ENCODE measurements at regions not wholly inside any gene's neighbourhood (a gene's known extent, or its start where the extent isn't known, plus 50 kb on each side); places are given as distances from the start of the nearest gene placed in this dataset.
A peak's percentile ranks its signal among the peaks of the same experiment; 100 is the strongest.

GRCh38 chr1:25040122-25040685 lies 110.1 kb upstream of the RUNX3 start:
- Mint-ChIP-seq H3K4me3 (no peak overlapping the region), H3K4me1 (peaks cover 9% of the 10 kb centered on the region), H3K36me3 (ENCODE audit: low read depth) (no peaks in the 10 kb centered on the region), H3K27ac (no peak overlapping the region), H3K9me3 (no peaks in the 10 kb centered on the region), H3K27me3 (no peaks in the 10 kb centered on the region)
- ChIA-PET CTCF (interaction anchor here (1.5 to 9.8 kb wide), 4 partner anchors 61 to 192 kb away, joined by 3 to 195 read pairs (median 14); partner anchors contain the start of gene RUNX3), POLR2A (no interaction called here)
- no peak for ATAC-seq (ENCODE audit: low read depth)
- intact Hi-C loops (cut with micrococcal nuclease) = no loop called here
- DNase-seq = no peak
- TF ChIP-seq CTCF (IDR thresholded peaks at IDR 0.05) = no peak

GRCh38 chr1:25039229-25039628 lies 109.2 kb upstream of the RUNX3 start:
- CTCF ChIA-PET = interaction anchor here (1.6 to 9.8 kb wide), 6 partner anchors 62 to 191 kb away, joined by 3 to 195 read pairs (median 48); partner anchors contain the start of gene RUNX3
- ATAC-seq (ENCODE audit: low read depth) (no peak), DNase-seq (no peak)
- POLR2A ChIA-PET = interaction anchor here (13.4 kb wide), 1 partner anchor 113 kb away, joined by 385 read pairs; the partner anchor contains the start of gene RUNX3
- no peaks in the 10 kb centered on the region for H3K9me3 Mint-ChIP-seq
- no peak for TF ChIP-seq CTCF (IDR thresholded peaks at IDR 0.05)
- no peak overlapping the region for H3K27ac Mint-ChIP-seq
- intact Hi-C loops (cut with micrococcal nuclease) = loop anchor here (5.0 kb wide), 1 partner anchor 108 kb away; no protein-coding TSS in a partner anchor
- H3K36me3 Mint-ChIP-seq (ENCODE audit: low read depth) = no peaks in the 10 kb centered on the region
- peaks cover 9% of the 10 kb centered on the region for H3K4me1 Mint-ChIP-seq
- H3K4me3 Mint-ChIP-seq = no peak overlapping the region
- H3K27me3 Mint-ChIP-seq = no peaks in the 10 kb centered on the region

GRCh38 chr1:25038699-25039098 lies 108.6 kb upstream of the RUNX3 start:
- Mint-ChIP-seq H3K4me1 (peaks cover 9% of the 10 kb centered on the region), H3K9me3 (no peaks in the 10 kb centered on the region), H3K4me3 (no peak overlapping the region), H3K36me3 (ENCODE audit: low read depth) (no peaks in the 10 kb centered on the region), H3K27me3 (no peaks in the 10 kb centered on the region), H3K27ac (no peak overlapping the region)
- CTCF ChIA-PET = interaction anchor here (1.5 to 9.8 kb wide), 11 partner anchors 20 to 190 kb away, joined by 3 to 195 read pairs (median 16); partner anchors contain the start of gene RUNX3
- ATAC-seq (ENCODE audit: low read depth) (no peak), DNase-seq (no peak)
- POLR2A ChIA-PET = interaction anchor here (0.5 to 13.4 kb wide), 4 partner anchors 16 to 139 kb away, joined by 3 to 385 read pairs (median 126); partner anchors contain the start of gene RUNX3
- intact Hi-C loops (cut with micrococcal nuclease) = loop anchor here (5.0 kb wide), 1 partner anchor 109 kb away; no protein-coding TSS in a partner anchor
- TF ChIP-seq CTCF (IDR thresholded peaks at IDR 0.05) = no peak

- no peak for TF ChIP-seq CTCF (IDR thresholded peaks at IDR 0.05)
- ChIA-PET CTCF (interaction anchor here (0.9 to 9.8 kb wide), 34 partner anchors 9 to 195 kb away, joined by 3 to 195 read pairs (median 6); partner anchors contain the start of gene RUNX3), POLR2A (interaction anchor here (0.8 to 13.4 kb wide), 14 partner anchors 9 to 189 kb away, joined by 3 to 385 read pairs (median 6); partner anchors contain the start of gene RUNX3)
- Mint-ChIP-seq H3K4me3 (no peak overlapping the region), H3K9me3 (no peaks in the 10 kb centered on the region), H3K27ac (peak overlapping the region; percentile 46), H3K36me3 (ENCODE audit: low read depth) (no peaks in the 10 kb centered on the region), H3K27me3 (no peaks in the 10 kb centered on the region), H3K4me1 (peaks cover 9% of the 10 kb centered on the region)
- intact Hi-C loops (cut with micrococcal nuclease) = loop anchor here (1.0 to 5.0 kb wide), 9 partner anchors 15 to 189 kb away; no protein-coding TSS in a partner anchor
- ATAC-seq (ENCODE audit: low read depth) (peak; percentile 56), DNase-seq (peak; percentile 64)
Measured at GRCh38 chr1:25037174-25038074, 107.3 kb upstream of the RUNX3 start.

Measured in activated B cell treated with CpG ODN at 0.5 μM for 24 hours (primary cell).